NB4 (cell line): ENCODE measurements at regions not wholly inside any gene's neighbourhood (a gene's known extent, or its start where the extent isn't known, plus 50 kb on each side); places are given as distances from the start of the nearest gene placed in this dataset.

Source experiments
- DNase-seq: peaks from one replicate; pipeline ENCODE4 v3.0.0; 2010; ENCODE audit warnings: low read depth
- H3K4me3 ChIP-seq: one replicate; pipeline ENCODE4 v1.5.1; 2011; ENCODE audit warnings: mild to moderate bottlenecking, low read depth, low read length, moderate library complexity
- MYC ChIP-seq: IDR thresholded peaks from 2 replicates; pipeline ENCODE4 v1.6.1; 2011; ENCODE audit warnings: low read depth, low read length
- POLR2A ChIP-seq: IDR thresholded peaks from 2 replicates; pipeline ENCODE4 v1.6.1; 2011; ENCODE audit warnings: mild to moderate bottlenecking; ENCODE audit not compliant: insufficient read length; ENCODE audit errors: extremely low read depth
- TF ChIP-seq, protein P1 (sequence below): IDR thresholded peaks from 2 replicates; pipeline ENCODE4 v1.6.1; 2011; ENCODE audit warnings: low read depth, low read length
- TF ChIP-seq, protein P2 (sequence below): IDR thresholded peaks from one replicate; pipeline ENCODE4 v1.5.1; 2012; ENCODE audit warnings: low read depth, low read length

DNA sequence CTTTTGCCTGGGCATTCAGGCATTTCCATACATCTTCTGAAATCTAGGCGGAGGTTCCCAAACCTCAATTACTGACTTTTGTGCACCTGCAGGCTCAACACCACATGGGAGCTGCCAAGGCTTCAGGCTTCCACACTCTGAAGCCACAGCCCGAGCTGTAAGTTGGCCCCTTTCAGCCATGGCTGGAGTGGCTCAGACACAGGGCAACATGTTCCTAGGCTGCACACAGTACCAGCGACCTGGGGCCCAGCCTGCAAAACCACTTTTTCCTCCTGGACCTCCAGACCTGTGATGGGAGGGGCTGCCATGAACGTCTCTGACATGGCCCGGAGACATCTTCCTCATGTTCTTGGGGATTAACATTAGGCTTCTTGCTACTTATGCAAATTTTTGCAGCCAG, 1558.2 kb upstream of the PCDH20 start:
- TF ChIP-seq, protein P1, sequence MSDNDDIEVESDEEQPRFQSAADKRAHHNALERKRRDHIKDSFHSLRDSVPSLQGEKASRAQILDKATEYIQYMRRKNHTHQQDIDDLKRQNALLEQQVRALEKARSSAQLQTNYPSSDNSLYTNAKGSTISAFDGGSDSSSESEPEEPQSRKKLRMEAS, result no peak
- TF ChIP-seq, protein P2, sequence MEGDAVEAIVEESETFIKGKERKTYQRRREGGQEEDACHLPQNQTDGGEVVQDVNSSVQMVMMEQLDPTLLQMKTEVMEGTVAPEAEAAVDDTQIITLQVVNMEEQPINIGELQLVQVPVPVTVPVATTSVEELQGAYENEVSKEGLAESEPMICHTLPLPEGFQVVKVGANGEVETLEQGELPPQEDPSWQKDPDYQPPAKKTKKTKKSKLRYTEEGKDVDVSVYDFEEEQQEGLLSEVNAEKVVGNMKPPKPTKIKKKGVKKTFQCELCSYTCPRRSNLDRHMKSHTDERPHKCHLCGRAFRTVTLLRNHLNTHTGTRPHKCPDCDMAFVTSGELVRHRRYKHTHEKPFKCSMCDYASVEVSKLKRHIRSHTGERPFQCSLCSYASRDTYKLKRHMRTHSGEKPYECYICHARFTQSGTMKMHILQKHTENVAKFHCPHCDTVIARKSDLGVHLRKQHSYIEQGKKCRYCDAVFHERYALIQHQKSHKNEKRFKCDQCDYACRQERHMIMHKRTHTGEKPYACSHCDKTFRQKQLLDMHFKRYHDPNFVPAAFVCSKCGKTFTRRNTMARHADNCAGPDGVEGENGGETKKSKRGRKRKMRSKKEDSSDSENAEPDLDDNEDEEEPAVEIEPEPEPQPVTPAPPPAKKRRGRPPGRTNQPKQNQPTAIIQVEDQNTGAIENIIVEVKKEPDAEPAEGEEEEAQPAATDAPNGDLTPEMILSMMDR, result no peak
- no peak for TF ChIP-seq POLR2A
- no peak overlapping the region for H3K4me3 ChIP-seq
- DNase-seq, result no peak

DNA sequence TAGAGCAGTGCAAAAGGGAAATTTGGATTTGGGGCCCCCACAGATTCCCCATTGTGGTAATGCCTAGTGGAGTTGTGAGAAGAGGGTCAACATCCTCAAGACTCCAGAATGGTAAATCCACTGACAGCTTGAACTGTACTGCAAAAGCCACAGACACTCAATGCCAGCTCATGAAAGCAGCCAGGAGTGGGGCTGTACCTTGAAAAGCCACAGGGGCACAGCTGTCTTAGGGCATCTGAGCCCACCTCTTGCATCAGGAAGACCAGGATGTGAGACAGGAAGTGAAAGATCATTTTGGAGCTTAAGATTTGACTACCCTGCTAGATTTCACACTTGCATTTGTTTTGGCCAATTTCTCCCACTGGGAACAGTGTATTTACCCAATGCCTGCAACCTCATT, 1548.9 kb upstream of the PCDH20 start:
- TF ChIP-seq POLR2A (no peak), MYC (no peak)
- TF ChIP-seq, protein P2, result no peak
- TF ChIP-seq, protein P1, result no peak
- no peak overlapping the region for H3K4me3 ChIP-seq
- no peak for DNase-seq

- DNase-seq, result no peak
- TF ChIP-seq, protein P1, result no peak
- TF ChIP-seq, protein P2, result no peak
- no peak for TF ChIP-seq MYC
- TF ChIP-seq POLR2A, result no peak
- no peak overlapping the region for H3K4me3 ChIP-seq
Observed at GRCh38 chr13:62960723-62961122, 1545.1 kb upstream of the PCDH20 start.

- TF ChIP-seq, protein P1, result no peak
- TF ChIP-seq, protein P2, result no peak
- TF ChIP-seq MYC, result no peak
- no peak for TF ChIP-seq POLR2A
- no peak overlapping the region for H3K4me3 ChIP-seq
- no peak for DNase-seq
Observed at GRCh38 chr13:62933809-62934208, 1518.2 kb upstream of the PCDH20 start.

- DNase-seq, result no peak
- TF ChIP-seq, protein P2, result no peak
- no peak for TF ChIP-seq POLR2A
- TF ChIP-seq, protein P1, result no peak
- TF ChIP-seq MYC, result no peak
Observed at GRCh38 chr13:62932256-62932883, 1516.7 kb upstream of the PCDH20 start.

More at GRCh38 chr13:62932256-62932883, 1516.7 kb upstream of the PCDH20 start:
- H3K4me3 ChIP-seq, result no peak overlapping the region
